CMK (cell line): ENCODE measurements at regions not wholly inside any gene's neighbourhood (a gene's known extent, or its start where the extent isn't known, plus 50 kb on each side); places are given as distances from the start of the nearest gene placed in this dataset.
A peak's percentile ranks its signal among the peaks of the same experiment; 100 is the strongest.

Experiments used
- DNase-seq: peaks from one replicate; pipeline ENCODE4 v3.0.0-alpha.2; 2010; ENCODE audit warnings: low read depth

GRCh38 chrX:46447384-46447783, 97.8 kb downstream of the ZNF674 start:
- no peak for DNase-seq

GRCh38 chrX:46446727-46447378, 98.4 kb downstream of the ZNF674 start:
- DNase-seq = peak; percentile 85

GRCh38 chrX:46444011-46444410, 101.2 kb downstream of the ZNF674 start:
- DNase-seq = peak; percentile 32

GRCh38 chrX:46436744-46437143, 108.5 kb downstream of the ZNF674 start:
- DNase-seq = no peak

GRCh38 chrX:46433892-46434291, 111.3 kb downstream of the ZNF674 start:
- DNase-seq = no peak

GRCh38 chrX:46408553-46409407, 136.4 kb downstream of the ZNF674 start:
- DNase-seq = peak; percentile 42

- no peak for DNase-seq
Measured at GRCh38 chrX:46407753-46408130, 137.5 kb downstream of the ZNF674 start.

GRCh38 chrX:46407036-46407752, 138.0 kb downstream of the ZNF674 start:
- no peak for DNase-seq

- DNase-seq = no peak
Measured at GRCh38 chrX:46404774-46405173, 140.4 kb downstream of the ZNF674 start.

GRCh38 chrX:46400530-46401443, 144.4 kb downstream of the ZNF674 start:
- DNase-seq = no peak

GRCh38 chrX:46398874-46399273, 146.3 kb downstream of the ZNF674 start:
- DNase-seq = no peak

GRCh38 chrX:46398126-46398525, 147.1 kb downstream of the ZNF674 start:
- no peak for DNase-seq

- no peak for DNase-seq
Measured at GRCh38 chrX:46386511-46386910, 158.7 kb downstream of the ZNF674 start.

- DNase-seq = no peak
Measured at GRCh38 chrX:46383006-46383405, 162.2 kb downstream of the ZNF674 start.

GRCh38 chrX:46382595-46382994, 162.6 kb downstream of the ZNF674 start:
- DNase-seq = no peak

- no peak for DNase-seq
Measured at GRCh38 chrX:46381630-46382029, 163.6 kb downstream of the ZNF674 start.

- no peak for DNase-seq
Measured at GRCh38 chrX:46380148-46380752, 165.0 kb downstream of the ZNF674 start.

GRCh38 chrX:46376246-46376885, 168.9 kb downstream of the ZNF674 start:
- DNase-seq = no peak

GRCh38 chrX:46375831-46376230, 169.4 kb downstream of the ZNF674 start:
- no peak for DNase-seq

- DNase-seq = no peak
Measured at GRCh38 chrX:46374371-46374770, 170.8 kb downstream of the ZNF674 start.

- DNase-seq = no peak
Measured at GRCh38 chrX:46367491-46367890, 177.7 kb downstream of the ZNF674 start.
